DOHH2 (cell line): ENCODE measurements at regions not wholly inside any gene's neighbourhood (a gene's known extent, or its start where the extent isn't known, plus 50 kb on each side); places are given as distances from the start of the nearest gene placed in this dataset.

Experiments
- CTCF ChIP-seq: fragments of 200-600 bp; sonication (generic); IDR thresholded peaks from one replicate; pipeline ENCODE4 v1.5.1; 2014; ENCODE audit warnings: antibody characterized with exemption, mild to moderate bottlenecking, low read depth, low read length; ENCODE audit not compliant: poor library complexity, severe bottlenecking
- EZH2phosphoT487 ChIP-seq: fragments of 200-600 bp; sonication (generic); IDR thresholded peaks from 2 replicates; pipeline ENCODE4 v1.6.1; 2017; ENCODE audit warnings: borderline replicate concordance, mild to moderate bottlenecking, antibody characterized with exemption, low read length, moderate library complexity, mixed read lengths

- TF ChIP-seq EZH2phosphoT487 (no peak), CTCF (no peak)
Measured at GRCh38 chr1:199075792-199076191, 437.0 kb downstream of the PTPRC start.
